ENCODE measurements at regions not wholly inside any gene's neighbourhood (a gene's known extent, or its start where the extent isn't known, plus 50 kb on each side); places are given as distances from the start of the nearest gene placed in this dataset.

DNA sequence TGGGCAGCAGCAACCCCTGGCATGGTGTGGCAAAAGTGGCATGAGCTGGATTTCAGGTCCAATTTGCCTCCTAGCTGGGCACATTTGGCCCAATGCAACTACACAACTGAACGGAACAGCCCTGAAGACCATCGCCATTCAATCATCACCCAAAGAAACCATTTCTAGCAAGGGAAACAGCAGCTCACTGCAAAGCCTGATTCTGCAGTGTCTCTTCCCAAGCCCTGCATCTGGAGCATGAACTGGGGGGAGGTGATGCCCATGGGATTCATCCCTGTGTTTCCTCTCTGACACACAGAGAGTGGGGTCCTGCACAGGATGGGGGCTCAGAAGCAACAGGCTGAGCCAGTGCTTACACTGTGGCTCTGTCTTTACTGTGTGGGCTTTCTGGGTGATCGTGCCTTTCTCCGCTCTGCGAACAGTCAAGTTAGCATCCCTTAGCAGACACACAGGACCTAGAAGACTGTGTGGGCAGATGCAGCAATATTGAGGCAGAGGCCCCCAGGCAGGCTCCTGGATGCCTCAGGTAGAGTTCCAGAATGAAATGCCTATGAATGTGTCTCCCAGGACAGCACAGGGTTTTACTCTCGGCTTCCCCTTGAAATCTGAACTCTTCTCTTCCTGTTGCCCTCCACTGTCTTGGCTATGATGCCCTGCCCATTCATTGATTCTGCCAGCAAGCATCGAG, 91.1 kb upstream of the ALDH1A3 start:
- no peak overlapping the region for H3K18ac ChIP-seq (ENCODE audit: extremely low read depth, low read length)
- H3K27me3 ChIP-seq (replicated peaks in 1 of 4; ENCODE audit: control insufficient read depth in 3 of 4, extremely low read depth in 1 of 4, insufficient read depth in 3 of 4, low read length in 3 of 4), result no peaks in the 10 kb centered on the region
- H2BK12ac ChIP-seq (ENCODE audit: low read depth, low read length), result no peak overlapping the region
- no peak overlapping the region for H3K4ac ChIP-seq (replicated peaks; ENCODE audit: insufficient read length, low read depth, low read length)
- H3K56ac ChIP-seq (replicated peaks; ENCODE audit: insufficient read length, low read depth, low read length), result no peak overlapping the region
- peaks cover 5% of the 10 kb centered on the region; the same call in 1 of the 2 replicates for H3K23me2 ChIP-seq (ENCODE audit: low read depth, low read length)
- no peak overlapping the region for H3K4me3 ChIP-seq (ENCODE audit: extremely low read depth in 1 of 4, insufficient read depth in 2 of 4, low read depth in 3 of 4, low read length in 4 of 4)
- no peak overlapping the region for H3K27ac ChIP-seq (ENCODE audit: low read depth, low read length)
- ChIA-PET CTCF (ENCODE audit: partially characterized antibody) (interaction anchor here (1.4 to 1.9 kb wide), 2 partner anchors 19 to 24 kb away, joined by 4 to 6 read pairs; no protein-coding TSS in a partner anchor), POLR2A (ENCODE audit: partially characterized antibody) (no interaction called here)
- H4K8ac ChIP-seq (ENCODE audit: extremely low read depth, insufficient read depth, low read length), result no peak overlapping the region
- H3K4me1 ChIP-seq (replicated peaks in 1 of 4; ENCODE audit: control insufficient read depth in 3 of 4, insufficient read depth in 4 of 4, low read length in 3 of 4), result peaks cover 0 to 3% (median 0%) of the 10 kb centered on the region in 4 experiments; a peak in 1 of 7 replicates
- no peak overlapping the region for H2BK5ac ChIP-seq (ENCODE audit: low read depth, low read length)
- H2AK5ac ChIP-seq (ENCODE audit: low read depth, low read length), result no peak overlapping the region
- FAIRE-seq, result no peak
- no peak overlapping the region for H3K9ac ChIP-seq (replicated peaks in 1 of 4; ENCODE audit: extremely low read depth in 1 of 4, low read depth in 3 of 4, low read length in 3 of 4)
- H4K5ac ChIP-seq (ENCODE audit: insufficient read length, low read depth, low read length), result no peak overlapping the region
- no peak overlapping the region for H3K14ac ChIP-seq (ENCODE audit: insufficient read length)
- H2BK20ac ChIP-seq (ENCODE audit: low read length), result no peak overlapping the region
- H3K4me2 ChIP-seq (ENCODE audit: insufficient read depth in 1 of 2, low read depth in 2 of 2, low read length in 2 of 2), result no peak overlapping the region
- H4K91ac ChIP-seq (replicated peaks; ENCODE audit: insufficient read length, low read length), result no peak overlapping the region
- no peaks in the 10 kb centered on the region for H3K79me2 ChIP-seq (ENCODE audit: control insufficient read depth in 1 of 2, insufficient read depth in 2 of 2, low read length in 2 of 2)
- 94% methylated on average over 7 of the region's 7 CpGs; no CpG with 5 or more reads in 1 of the 2 experiments for WGBS, 2 experiments (ENCODE audit: extremely low coverage in 1 of 2, insufficient coverage in 1 of 2, insufficient read length in 1 of 2, insufficient replicate concordance in 2 of 2, low coverage in 1 of 2, low lambda C conversion rate in 2 of 2, missing lambda C conversion rate in 1 of 2)
- H2BK15ac ChIP-seq (ENCODE audit: low read length), result no peak overlapping the region
- H4K20me1 ChIP-seq (replicated peaks in 1 of 2; ENCODE audit: control insufficient read depth in 1 of 2, insufficient read depth in 2 of 2, low read length in 2 of 2), result peaks cover 0 to 4% of the 10 kb centered on the region in 2 experiments
- DNase-seq (ENCODE audit: low read depth in 1 of 2, low spot score in 2 of 2), result peak in 1 of 2 experiments; percentile 28
- H3K23ac ChIP-seq (ENCODE audit: insufficient read length), result no peak overlapping the region
- H3K36me3 ChIP-seq (ENCODE audit: control insufficient read depth in 2 of 4, insufficient read depth in 4 of 4, low read length in 3 of 4), result no peaks in the 10 kb centered on the region
- peaks cover 0 to under 1% of the 10 kb centered on the region in 2 experiments; a peak in 1 of 4 replicates for H3K9me3 ChIP-seq (ENCODE audit: insufficient read depth in 2 of 2, low read depth in 1 of 2, low read length in 1 of 2)
- TF ChIP-seq PHF8 (conservative IDR thresholded peaks at IDR 0.05; ENCODE audit: low read depth, low read length), result no peak
- TF ChIP-seq FOSL1 (IDR thresholded peaks at IDR 0.05; ENCODE audit: insufficient read depth, low read depth, low read length), result no peak
- H2BK120ac ChIP-seq (replicated peaks; ENCODE audit: low read depth, low read length), result no peak overlapping the region
- H2AFZ ChIP-seq (ENCODE audit: low read length), result no peak overlapping the region
- no peaks in the 10 kb centered on the region for H3K79me1 ChIP-seq (ENCODE audit: low read depth, low read length)

Data from H1 (cell line).